GM12878 (cell line): ENCODE measurements at regions not wholly inside any gene's neighbourhood (a gene's known extent, or its start where the extent isn't known, plus 50 kb on each side); places are given as distances from the start of the nearest gene placed in this dataset.

Experiments used
- EZH2 ChIP-seq: IDR thresholded peaks from 2 replicates; pipeline ENCODE4 v1.6.1; 2012; ENCODE audit warnings: low read depth, mild to moderate bottlenecking, control low read depth, inconsistent platforms, low read length, borderline replicate concordance; ENCODE audit not compliant: control insufficient read depth
- NRF1 ChIP-seq: conservative IDR thresholded peaks from 2 replicates; pipeline ENCODE4 v1.6.1; 2011; ENCODE audit warnings: mild to moderate bottlenecking, low read depth, low read length, improper control_type of control experiment
- TF ChIP-seq, protein P1 (sequence below): fragments of 450-650 bp; IDR thresholded peaks from 2 replicates; pipeline ENCODE4 v1.6.1; 2017; ENCODE audit warnings: antibody characterized with exemption, mild to moderate bottlenecking, moderate library complexity
- TF ChIP-seq, protein P2 (sequence below), 3 experiments: IDR thresholded peaks in 2 of 3; conservative IDR thresholded peaks in 1 of 3; 2 replicates each; pipeline ENCODE4 v1.5.1; 2011; ENCODE audit warnings: low read depth in 3 of 3, low read length in 3 of 3, mild to moderate bottlenecking in 3 of 3, control low read depth in 2 of 3, moderate library complexity in 2 of 3, inconsistent platforms in 1 of 3, mixed read lengths in 1 of 3; ENCODE audit not compliant: control insufficient read depth in 2 of 3, insufficient read depth in 1 of 3; ENCODE audit errors: extremely low read depth in 1 of 3

DNA sequence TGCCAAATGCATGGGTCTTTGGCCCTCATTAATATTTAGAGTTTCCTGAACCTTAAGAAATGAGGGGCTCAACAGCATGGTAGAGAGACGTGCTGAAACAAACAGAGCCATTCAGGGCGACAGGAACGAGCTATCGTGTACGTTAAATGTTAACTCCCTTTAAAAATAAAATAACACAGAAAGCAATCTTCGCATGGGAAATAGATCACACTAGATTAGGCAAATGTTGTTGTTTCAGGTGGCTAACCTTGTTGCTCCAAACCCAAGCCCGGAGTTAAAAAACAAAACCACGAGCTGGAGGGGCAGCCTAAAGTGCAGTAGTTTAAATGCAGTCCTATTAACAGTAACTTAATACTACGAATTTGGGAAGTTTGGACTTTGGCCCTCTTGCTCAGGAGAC, 177.4 kb upstream of the TRIB2 start:
- TF ChIP-seq, protein P1, sequence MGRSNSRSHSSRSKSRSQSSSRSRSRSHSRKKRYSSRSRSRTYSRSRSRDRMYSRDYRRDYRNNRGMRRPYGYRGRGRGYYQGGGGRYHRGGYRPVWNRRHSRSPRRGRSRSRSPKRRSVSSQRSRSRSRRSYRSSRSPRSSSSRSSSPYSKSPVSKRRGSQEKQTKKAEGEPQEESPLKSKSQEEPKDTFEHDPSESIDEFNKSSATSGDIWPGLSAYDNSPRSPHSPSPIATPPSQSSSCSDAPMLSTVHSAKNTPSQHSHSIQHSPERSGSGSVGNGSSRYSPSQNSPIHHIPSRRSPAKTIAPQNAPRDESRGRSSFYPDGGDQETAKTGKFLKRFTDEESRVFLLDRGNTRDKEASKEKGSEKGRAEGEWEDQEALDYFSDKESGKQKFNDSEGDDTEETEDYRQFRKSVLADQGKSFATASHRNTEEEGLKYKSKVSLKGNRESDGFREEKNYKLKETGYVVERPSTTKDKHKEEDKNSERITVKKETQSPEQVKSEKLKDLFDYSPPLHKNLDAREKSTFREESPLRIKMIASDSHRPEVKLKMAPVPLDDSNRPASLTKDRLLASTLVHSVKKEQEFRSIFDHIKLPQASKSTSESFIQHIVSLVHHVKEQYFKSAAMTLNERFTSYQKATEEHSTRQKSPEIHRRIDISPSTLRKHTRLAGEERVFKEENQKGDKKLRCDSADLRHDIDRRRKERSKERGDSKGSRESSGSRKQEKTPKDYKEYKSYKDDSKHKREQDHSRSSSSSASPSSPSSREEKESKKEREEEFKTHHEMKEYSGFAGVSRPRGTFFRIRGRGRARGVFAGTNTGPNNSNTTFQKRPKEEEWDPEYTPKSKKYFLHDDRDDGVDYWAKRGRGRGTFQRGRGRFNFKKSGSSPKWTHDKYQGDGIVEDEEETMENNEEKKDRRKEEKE = no peak
- TF ChIP-seq, protein P2, sequence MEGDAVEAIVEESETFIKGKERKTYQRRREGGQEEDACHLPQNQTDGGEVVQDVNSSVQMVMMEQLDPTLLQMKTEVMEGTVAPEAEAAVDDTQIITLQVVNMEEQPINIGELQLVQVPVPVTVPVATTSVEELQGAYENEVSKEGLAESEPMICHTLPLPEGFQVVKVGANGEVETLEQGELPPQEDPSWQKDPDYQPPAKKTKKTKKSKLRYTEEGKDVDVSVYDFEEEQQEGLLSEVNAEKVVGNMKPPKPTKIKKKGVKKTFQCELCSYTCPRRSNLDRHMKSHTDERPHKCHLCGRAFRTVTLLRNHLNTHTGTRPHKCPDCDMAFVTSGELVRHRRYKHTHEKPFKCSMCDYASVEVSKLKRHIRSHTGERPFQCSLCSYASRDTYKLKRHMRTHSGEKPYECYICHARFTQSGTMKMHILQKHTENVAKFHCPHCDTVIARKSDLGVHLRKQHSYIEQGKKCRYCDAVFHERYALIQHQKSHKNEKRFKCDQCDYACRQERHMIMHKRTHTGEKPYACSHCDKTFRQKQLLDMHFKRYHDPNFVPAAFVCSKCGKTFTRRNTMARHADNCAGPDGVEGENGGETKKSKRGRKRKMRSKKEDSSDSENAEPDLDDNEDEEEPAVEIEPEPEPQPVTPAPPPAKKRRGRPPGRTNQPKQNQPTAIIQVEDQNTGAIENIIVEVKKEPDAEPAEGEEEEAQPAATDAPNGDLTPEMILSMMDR (IDR thresholded peaks at IDR 0.05 in 2 of 3, conservative IDR thresholded peaks at IDR 0.05 in 1 of 3; ENCODE audit: control insufficient read depth in 2 of 3, extremely low read depth in 1 of 3, insufficient read depth in 1 of 3, low read depth in 3 of 3, low read length in 3 of 3) = no peak
- TF ChIP-seq NRF1 (no peak), EZH2 (no peak)
